AG10803 (cell line): ENCODE measurements at regions not wholly inside any gene's neighbourhood (a gene's known extent, or its start where the extent isn't known, plus 50 kb on each side); places are given as distances from the start of the nearest gene placed in this dataset.

Experiments used
- DNase-seq: peaks from one replicate; pipeline ENCODE4 v3.0.0; 2010; ENCODE audit warnings: low read depth
- H3K4me3 ChIP-seq: 2 replicates; pipeline ENCODE4 v1.5.1; 2011; ENCODE audit warnings: mild to moderate bottlenecking, low read length, control low read depth
- CTCF ChIP-seq: conservative IDR thresholded peaks from 2 replicates; pipeline ENCODE4 v1.5.1; 2011; ENCODE audit warnings: mild to moderate bottlenecking, low read length, control low read depth, inconsistent platforms

- no peak for DNase-seq
- no peak for TF ChIP-seq CTCF
These were observed 277.6 kb downstream of the SLITRK6 start for GRCh38 chr13:85521657-85522056.

GRCh38 chr13:85520445-85520844 lies 278.8 kb downstream of the SLITRK6 start:
- DNase-seq, result peak; percentile 5
- no peak for TF ChIP-seq CTCF
- H3K4me3 ChIP-seq, result no peak overlapping the region

More at GRCh38 chr13:85521657-85522056, 277.6 kb downstream of the SLITRK6 start:
- H3K4me3 ChIP-seq, result no peak overlapping the region

DNA sequence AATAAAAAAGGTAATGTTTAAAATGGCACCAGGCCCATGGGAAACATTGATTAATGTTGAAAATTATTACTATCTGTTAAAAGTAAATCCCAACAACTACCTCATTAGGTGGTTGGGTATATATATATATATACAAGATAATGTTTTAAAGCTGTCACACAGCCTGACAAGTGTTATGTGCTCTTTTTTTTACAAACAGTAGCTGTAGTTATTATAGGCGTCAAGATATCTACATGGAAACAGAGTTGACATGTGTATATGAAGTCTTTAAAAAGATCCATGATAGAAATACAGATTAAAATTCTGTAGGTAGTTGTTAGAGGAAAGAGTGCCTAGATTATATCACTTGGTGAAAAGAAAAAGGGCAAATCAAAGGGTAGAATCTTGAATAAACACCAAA lies 279.9 kb downstream of the SLITRK6 start:
- TF ChIP-seq CTCF, result no peak
- H3K4me3 ChIP-seq, result no peak overlapping the region
- DNase-seq, result no peak

GRCh38 chr13:85512421-85512820 lies 286.8 kb downstream of the SLITRK6 start:
- DNase-seq, result no peak
- TF ChIP-seq CTCF, result no peak
- no peak overlapping the region for H3K4me3 ChIP-seq

- no peak overlapping the region for H3K4me3 ChIP-seq
- DNase-seq, result peak; percentile 3
- no peak for TF ChIP-seq CTCF
These were observed 289.7 kb downstream of the SLITRK6 start for GRCh38 chr13:85509512-85509911.

- H3K4me3 ChIP-seq, result no peak overlapping the region
- DNase-seq, result no peak
- TF ChIP-seq CTCF, result no peak
These were observed 290.4 kb downstream of the SLITRK6 start for GRCh38 chr13:85508683-85509329.

DNA sequence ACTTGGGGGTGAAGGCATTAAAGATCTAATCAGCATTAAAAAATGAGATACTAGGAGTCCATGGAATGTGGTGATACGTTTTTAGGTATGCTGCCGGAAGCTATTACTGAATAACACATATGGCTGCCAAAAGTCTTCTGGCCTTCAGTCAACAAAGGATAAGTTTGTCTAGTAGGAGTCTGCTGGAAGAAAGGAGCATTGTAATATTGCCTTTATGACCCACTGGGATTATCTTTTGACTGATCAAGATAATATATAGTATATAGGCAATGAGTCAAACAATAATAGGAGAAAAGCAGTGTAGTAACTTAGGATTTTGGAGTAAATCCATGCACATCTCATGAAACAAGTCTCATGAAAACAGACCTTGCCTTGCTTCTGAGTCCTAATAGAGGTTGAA lies 295.4 kb downstream of the SLITRK6 start:
- TF ChIP-seq CTCF, result no peak
- no peak overlapping the region for H3K4me3 ChIP-seq
- peak; percentile 11 for DNase-seq
